Inferior parietal cortex (tissue), 1 donor: ENCODE measurements at regions not wholly inside any gene's neighbourhood (a gene's known extent, or its start where the extent isn't known, plus 50 kb on each side); places are given as distances from the start of the nearest gene placed in this dataset.

Experiments used
- DNase-seq: peaks from one replicate; pipeline ENCODE4 v3.0.0-alpha.2; 2016; ENCODE audit errors: extremely low spot score

GRCh38 chr4:41427306-41427882 is 110.6 kb upstream of the LIMCH1 start:
- no peak for DNase-seq

- no peak for DNase-seq
These were observed 109.9 kb upstream of the LIMCH1 start for GRCh38 chr4:41427931-41428600.

GRCh38 chr4:41428601-41429279 is 109.2 kb upstream of the LIMCH1 start:
- no peak for DNase-seq

GRCh38 chr4:41429280-41429669 is 108.7 kb upstream of the LIMCH1 start:
- no peak for DNase-seq

- DNase-seq, result no peak
These were observed 107.2 kb upstream of the LIMCH1 start for GRCh38 chr4:41430792-41431191.

- DNase-seq, result no peak
These were observed 106.7 kb upstream of the LIMCH1 start for GRCh38 chr4:41431276-41431675.

- DNase-seq, result no peak
These were observed 105.7 kb upstream of the LIMCH1 start for GRCh38 chr4:41432219-41432618.

- no peak for DNase-seq
These were observed 105.1 kb upstream of the LIMCH1 start for GRCh38 chr4:41432881-41433280.

GRCh38 chr4:41433361-41433760 is 104.6 kb upstream of the LIMCH1 start:
- no peak for DNase-seq

- DNase-seq, result no peak
These were observed 102.4 kb upstream of the LIMCH1 start for GRCh38 chr4:41435510-41435909.

GRCh38 chr4:41436419-41436818 is 101.5 kb upstream of the LIMCH1 start:
- no peak for DNase-seq

GRCh38 chr4:41437111-41437536 is 100.8 kb upstream of the LIMCH1 start:
- no peak for DNase-seq

- no peak for DNase-seq
These were observed 99.0 kb upstream of the LIMCH1 start for GRCh38 chr4:41438931-41439297.

- no peak for DNase-seq
These were observed 95.1 kb upstream of the LIMCH1 start for GRCh38 chr4:41442810-41443209.

GRCh38 chr4:41443340-41444079 is 94.4 kb upstream of the LIMCH1 start:
- no peak for DNase-seq

GRCh38 chr4:41446391-41446790 is 91.6 kb upstream of the LIMCH1 start:
- DNase-seq, result no peak

GRCh38 chr4:41446981-41447725 is 90.8 kb upstream of the LIMCH1 start:
- no peak for DNase-seq

GRCh38 chr4:41448934-41449333 is 89.0 kb upstream of the LIMCH1 start:
- DNase-seq, result no peak

GRCh38 chr4:41451961-41452360 is 86.0 kb upstream of the LIMCH1 start:
- no peak for DNase-seq

GRCh38 chr4:41452484-41453225 is 85.3 kb upstream of the LIMCH1 start:
- no peak for DNase-seq

- DNase-seq, result no peak
These were observed 83.5 kb upstream of the LIMCH1 start for GRCh38 chr4:41454423-41454822.
